ES-I3 (cell line): ENCODE measurements at regions not wholly inside any gene's neighbourhood (a gene's known extent, or its start where the extent isn't known, plus 50 kb on each side); places are given as distances from the start of the nearest gene placed in this dataset.

Source experiments
- H3K36me3 ChIP-seq: 2 replicates; pipeline ENCODE4 v1.6.1; 2013; ENCODE audit warnings: mild to moderate bottlenecking, low read length, control low read depth, moderate library complexity; ENCODE audit not compliant: insufficient read depth
- H3K4me1 ChIP-seq: 2 replicates; pipeline ENCODE4 v1.6.1; 2013; ENCODE audit warnings: mild to moderate bottlenecking, control low read depth, low read length; ENCODE audit not compliant: insufficient read depth
- H3K9ac ChIP-seq: 2 replicates; pipeline ENCODE4 v1.6.1; 2013; ENCODE audit warnings: low read depth, mild to moderate bottlenecking, low read length, moderate library complexity
- H3K9me3 ChIP-seq: 2 replicates; pipeline ENCODE4 v1.6.1; 2013; ENCODE audit warnings: mild to moderate bottlenecking, low read length, moderate library complexity; ENCODE audit not compliant: control insufficient read depth, insufficient read depth

GRCh38 chr16:72493716-72494415, 321.9 kb upstream of the PMFBP1 start:
- Histone ChIP-seq H3K4me1 (no peaks in the 10 kb centered on the region), H3K9me3 (no peaks in the 10 kb centered on the region), H3K36me3 (no peaks in the 10 kb centered on the region), H3K9ac (no peak overlapping the region)

- no peaks in the 10 kb centered on the region for H3K4me1 ChIP-seq
- no peak overlapping the region for H3K9ac ChIP-seq
- no peaks in the 10 kb centered on the region for H3K36me3 ChIP-seq
- H3K9me3 ChIP-seq = no peaks in the 10 kb centered on the region; the same call in 1 of the 2 replicates
Observed at GRCh38 chr16:72487283-72487682, 315.3 kb upstream of the PMFBP1 start.

GRCh38 chr16:72482695-72483094, 310.7 kb upstream of the PMFBP1 start:
- Histone ChIP-seq H3K4me1 (no peaks in the 10 kb centered on the region), H3K9me3 (no peaks in the 10 kb centered on the region; the same call in 1 of the 2 replicates), H3K36me3 (no peaks in the 10 kb centered on the region), H3K9ac (no peak overlapping the region)

GRCh38 chr16:72481419-72481818, 309.5 kb upstream of the PMFBP1 start:
- Histone ChIP-seq H3K36me3 (no peaks in the 10 kb centered on the region), H3K9me3 (no peaks in the 10 kb centered on the region), H3K9ac (no peak overlapping the region), H3K4me1 (no peaks in the 10 kb centered on the region)

GRCh38 chr16:72480911-72481310, 309.0 kb upstream of the PMFBP1 start:
- Histone ChIP-seq H3K9ac (no peak overlapping the region), H3K36me3 (no peaks in the 10 kb centered on the region), H3K9me3 (no peaks in the 10 kb centered on the region), H3K4me1 (no peaks in the 10 kb centered on the region)

GRCh38 chr16:72475688-72476087, 303.7 kb upstream of the PMFBP1 start:
- Histone ChIP-seq H3K4me1 (no peaks in the 10 kb centered on the region), H3K9ac (no peak overlapping the region), H3K36me3 (no peaks in the 10 kb centered on the region)

GRCh38 chr16:72474501-72475123, 302.7 kb upstream of the PMFBP1 start:
- Histone ChIP-seq H3K36me3 (no peaks in the 10 kb centered on the region), H3K9ac (no peak overlapping the region), H3K9me3 (no peaks in the 10 kb centered on the region), H3K4me1 (no peaks in the 10 kb centered on the region)

More at GRCh38 chr16:72475688-72476087, 303.7 kb upstream of the PMFBP1 start:
- no peaks in the 10 kb centered on the region for H3K9me3 ChIP-seq

- no peaks in the 10 kb centered on the region for H3K9me3 ChIP-seq
- no peaks in the 10 kb centered on the region for H3K36me3 ChIP-seq
- H3K9ac ChIP-seq = no peak overlapping the region
- H3K4me1 ChIP-seq = no peaks in the 10 kb centered on the region
Observed at GRCh38 chr16:72473631-72474030, 301.7 kb upstream of the PMFBP1 start.

GRCh38 chr16:72471317-72471924, 299.5 kb upstream of the PMFBP1 start:
- Histone ChIP-seq H3K4me1 (no peaks in the 10 kb centered on the region), H3K9me3 (no peaks in the 10 kb centered on the region), H3K9ac (no peak overlapping the region), H3K36me3 (no peaks in the 10 kb centered on the region)

GRCh38 chr16:72470541-72470940, 298.6 kb upstream of the PMFBP1 start:
- no peaks in the 10 kb centered on the region for H3K4me1 ChIP-seq
- H3K9me3 ChIP-seq = no peaks in the 10 kb centered on the region
- H3K9ac ChIP-seq = no peak overlapping the region
- no peaks in the 10 kb centered on the region for H3K36me3 ChIP-seq

GRCh38 chr16:72469932-72470331, 298.0 kb upstream of the PMFBP1 start:
- Histone ChIP-seq H3K4me1 (no peaks in the 10 kb centered on the region), H3K9me3 (no peaks in the 10 kb centered on the region)

GRCh38 chr16:72468582-72468981, 296.6 kb upstream of the PMFBP1 start:
- no peaks in the 10 kb centered on the region for H3K36me3 ChIP-seq
- no peaks in the 10 kb centered on the region for H3K4me1 ChIP-seq
- no peaks in the 10 kb centered on the region for H3K9me3 ChIP-seq
- H3K9ac ChIP-seq = no peak overlapping the region

More at GRCh38 chr16:72469932-72470331, 298.0 kb upstream of the PMFBP1 start:
- H3K36me3 ChIP-seq = no peaks in the 10 kb centered on the region
- no peak overlapping the region for H3K9ac ChIP-seq

- Histone ChIP-seq H3K9ac (no peak overlapping the region), H3K9me3 (no peaks in the 10 kb centered on the region), H3K36me3 (no peaks in the 10 kb centered on the region)
Observed at GRCh38 chr16:72467157-72467759, 295.3 kb upstream of the PMFBP1 start.

GRCh38 chr16:72464597-72465368, 292.8 kb upstream of the PMFBP1 start:
- Histone ChIP-seq H3K4me1 (no peaks in the 10 kb centered on the region), H3K9ac (no peak overlapping the region), H3K36me3 (no peaks in the 10 kb centered on the region), H3K9me3 (no peaks in the 10 kb centered on the region)

More at GRCh38 chr16:72467157-72467759, 295.3 kb upstream of the PMFBP1 start:
- no peaks in the 10 kb centered on the region for H3K4me1 ChIP-seq
